PC-3 (cell line): ENCODE measurements at regions not wholly inside any gene's neighbourhood (a gene's known extent, or its start where the extent isn't known, plus 50 kb on each side); places are given as distances from the start of the nearest gene placed in this dataset.

Source experiments
- CTCF ChIP-seq: fragments of 300-600 bp; sonication (generic); conservative IDR thresholded peaks from 2 replicates; pipeline ENCODE4 v1.5.1; 2017; ENCODE audit warnings: antibody characterized with exemption, low read depth, mild to moderate bottlenecking, low read length
- EZH2 ChIP-seq: fragments of 300-600 bp; sonication (generic); IDR thresholded peaks from one replicate; pipeline ENCODE4 v1.6.1; 2017; ENCODE audit warnings: antibody characterized with exemption, mild to moderate bottlenecking, low read length; ENCODE audit not compliant: unreplicated experiment
- EZH2phosphoT487 ChIP-seq: fragments of 300-600 bp; sonication (generic); IDR thresholded peaks from 2 replicates; pipeline ENCODE4 v1.6.1; 2018; ENCODE audit warnings: mild to moderate bottlenecking, antibody characterized with exemption, low read length, borderline replicate concordance

DNA sequence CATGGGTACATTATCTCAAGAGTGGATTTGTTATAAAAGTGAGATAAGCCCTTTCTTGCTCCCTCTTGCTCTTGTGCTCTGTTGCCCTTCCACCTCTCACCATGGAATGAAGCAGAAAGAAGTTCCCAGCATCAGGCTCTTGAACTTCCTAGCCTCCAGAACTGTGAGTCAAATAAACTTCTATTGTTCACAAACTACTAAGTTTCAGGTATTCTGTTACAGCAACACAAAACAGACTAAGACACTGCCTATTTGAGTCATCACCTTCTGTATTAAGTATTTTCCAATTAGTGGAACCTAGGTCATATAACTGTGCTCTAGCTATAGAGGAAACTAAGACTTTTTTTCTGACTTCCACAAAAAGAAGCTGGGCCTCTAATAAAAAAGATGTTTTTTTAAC lies 201.2 kb upstream of the FOXG1 start:
- TF ChIP-seq CTCF (no peak), EZH2 (no peak), EZH2phosphoT487 (no peak)
